ENCODE measurements at regions not wholly inside any gene's neighbourhood (a gene's known extent, or its start where the extent isn't known, plus 50 kb on each side); places are given as distances from the start of the nearest gene placed in this dataset.

DNA sequence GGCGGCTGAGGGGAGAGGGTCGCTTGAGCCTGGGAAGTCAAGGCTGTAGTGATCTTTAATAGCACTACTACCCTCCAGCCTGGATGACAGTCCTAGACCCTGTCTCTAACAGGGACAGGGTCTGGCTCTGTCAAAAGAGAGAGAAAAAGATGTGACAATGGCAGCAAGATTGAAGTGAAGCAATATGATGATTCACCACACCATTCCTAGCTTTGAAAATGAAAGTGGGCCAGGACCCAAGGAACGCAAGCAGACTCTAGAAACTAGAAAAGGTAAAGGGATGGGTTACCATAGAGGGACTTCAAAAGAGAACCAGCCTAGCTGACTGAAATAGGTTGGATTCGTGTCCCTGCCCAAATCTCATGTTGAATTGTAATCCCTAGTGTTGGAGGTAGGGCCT lies 426.9 kb downstream of the HTR1B start:
- TF ChIP-seq CTCF (IDR thresholded peaks at IDR 0.05) (no peak), POLR2A (IDR thresholded peaks at IDR 0.05) (no peak), EP300 (IDR thresholded peaks at IDR 0.05) (no peak), POLR2AphosphoS5 (IDR thresholded peaks at IDR 0.05) (no peak)
